Activated gamma-delta T cell (primary cell): ENCODE measurements at regions not wholly inside any gene's neighbourhood (a gene's known extent, or its start where the extent isn't known, plus 50 kb on each side); places are given as distances from the start of the nearest gene placed in this dataset.

Source experiments
- DNase-seq: peaks from one replicate; lab custom pipeline; 2025; lab: John Stamatoyannopoulos, UW

- DNase-seq = no peak
Measured at GRCh38 chr9:10674586-10674985, 61.8 kb upstream of the PTPRD start.

- DNase-seq = no peak
Measured at GRCh38 chr9:10678010-10678409, 65.2 kb upstream of the PTPRD start.

GRCh38 chr9:10678790-10679189 lies 66.0 kb upstream of the PTPRD start:
- DNase-seq = no peak

- no peak for DNase-seq
Measured at GRCh38 chr9:10686943-10687342, 74.1 kb upstream of the PTPRD start.

- DNase-seq = no peak
Measured at GRCh38 chr9:10690546-10690945, 77.7 kb upstream of the PTPRD start.

- DNase-seq = no peak
Measured at GRCh38 chr9:10697044-10697443, 84.2 kb upstream of the PTPRD start.

GRCh38 chr9:10700291-10700690 lies 87.5 kb upstream of the PTPRD start:
- no peak for DNase-seq

GRCh38 chr9:10700915-10701314 lies 88.1 kb upstream of the PTPRD start:
- DNase-seq = no peak

GRCh38 chr9:10701906-10702305 lies 89.1 kb upstream of the PTPRD start:
- no peak for DNase-seq

- no peak for DNase-seq
Measured at GRCh38 chr9:10703139-10703538, 90.3 kb upstream of the PTPRD start.

GRCh38 chr9:10704720-10705119 lies 91.9 kb upstream of the PTPRD start:
- no peak for DNase-seq

GRCh38 chr9:10705383-10705782 lies 92.6 kb upstream of the PTPRD start:
- no peak for DNase-seq

- DNase-seq = no peak
Measured at GRCh38 chr9:10706788-10707187, 94.0 kb upstream of the PTPRD start.

GRCh38 chr9:10721301-10721700 lies 108.5 kb upstream of the PTPRD start:
- no peak for DNase-seq

GRCh38 chr9:10729213-10729612 lies 116.4 kb upstream of the PTPRD start:
- no peak for DNase-seq

GRCh38 chr9:10744669-10745068 lies 131.9 kb upstream of the PTPRD start:
- DNase-seq = no peak

GRCh38 chr9:10753474-10753873 lies 140.7 kb upstream of the PTPRD start:
- no peak for DNase-seq

- no peak for DNase-seq
Measured at GRCh38 chr9:10764481-10764880, 151.7 kb upstream of the PTPRD start.

GRCh38 chr9:10773136-10773535 lies 160.3 kb upstream of the PTPRD start:
- DNase-seq = no peak

- no peak for DNase-seq
Measured at GRCh38 chr9:10774051-10774450, 161.2 kb upstream of the PTPRD start.

- no peak for DNase-seq
Measured at GRCh38 chr9:10785255-10785654, 172.5 kb upstream of the PTPRD start.

- no peak for DNase-seq
Measured at GRCh38 chr9:10793306-10793705, 180.5 kb upstream of the PTPRD start.

- DNase-seq = no peak
Measured at GRCh38 chr9:10804486-10804885, 191.7 kb upstream of the PTPRD start.

- DNase-seq = no peak
Measured at GRCh38 chr9:10806868-10807267, 194.1 kb upstream of the PTPRD start.

- no peak for DNase-seq
Measured at GRCh38 chr9:10818206-10818605, 205.4 kb upstream of the PTPRD start.
